ENCODE measurements at regions not wholly inside any gene's neighbourhood (a gene's known extent, or its start where the extent isn't known, plus 50 kb on each side); places are given as distances from the start of the nearest gene placed in this dataset.
A peak's percentile ranks its signal among the peaks of the same experiment; 100 is the strongest.

GRCh38 chr5:174191076-174191475, 145.6 kb downstream of the NSG2 start:
- DNase-seq (ENCODE audit: low read depth in 2 of 2): no peak

- DNase-seq (ENCODE audit: low read depth in 2 of 2): no peak
These were observed 146.5 kb downstream of the NSG2 start for GRCh38 chr5:174191850-174192655.

- DNase-seq (ENCODE audit: low read depth in 2 of 2): no peak
These were observed 147.4 kb downstream of the NSG2 start for GRCh38 chr5:174192901-174193300.

GRCh38 chr5:174195517-174195916, 150.0 kb downstream of the NSG2 start:
- no peak for DNase-seq (ENCODE audit: low read depth in 2 of 2)

- no peak for DNase-seq (ENCODE audit: low read depth in 2 of 2)
These were observed 152.4 kb downstream of the NSG2 start for GRCh38 chr5:174197929-174198328.

- no peak for DNase-seq (ENCODE audit: low read depth in 2 of 2)
These were observed 153.0 kb downstream of the NSG2 start for GRCh38 chr5:174198541-174198940.

- DNase-seq (ENCODE audit: low read depth in 2 of 2): no peak
These were observed 157.5 kb downstream of the NSG2 start for GRCh38 chr5:174202996-174203395.

- DNase-seq (ENCODE audit: low read depth in 2 of 2): no peak
These were observed 159.2 kb downstream of the NSG2 start for GRCh38 chr5:174204535-174205313.

- no peak for DNase-seq (ENCODE audit: low read depth in 2 of 2)
These were observed 160.4 kb downstream of the NSG2 start for GRCh38 chr5:174205939-174206338.

GRCh38 chr5:174210596-174211276, 165.2 kb downstream of the NSG2 start:
- no peak for DNase-seq (ENCODE audit: low read depth in 2 of 2)

GRCh38 chr5:174211277-174211626, 165.7 kb downstream of the NSG2 start:
- no peak for DNase-seq (ENCODE audit: low read depth in 2 of 2)

GRCh38 chr5:174217527-174217926, 172.0 kb downstream of the NSG2 start:
- no peak for DNase-seq (ENCODE audit: low read depth in 2 of 2)

GRCh38 chr5:174218162-174218561, 172.7 kb downstream of the NSG2 start:
- no peak for DNase-seq (ENCODE audit: low read depth in 2 of 2)

- DNase-seq (ENCODE audit: low read depth in 2 of 2): no peak
These were observed 174.9 kb downstream of the NSG2 start for GRCh38 chr5:174220417-174220816.

GRCh38 chr5:174221436-174221835, 175.9 kb downstream of the NSG2 start:
- no peak for DNase-seq (ENCODE audit: low read depth in 2 of 2)

GRCh38 chr5:174221946-174222345, 176.4 kb downstream of the NSG2 start:
- DNase-seq (ENCODE audit: low read depth in 2 of 2): no peak

GRCh38 chr5:174222891-174223290, 177.4 kb downstream of the NSG2 start:
- no peak for DNase-seq (ENCODE audit: low read depth in 2 of 2)

- DNase-seq (ENCODE audit: low read depth in 2 of 2): no peak
These were observed 177.8 kb downstream of the NSG2 start for GRCh38 chr5:174223355-174223754.

GRCh38 chr5:174229068-174229467, 183.6 kb downstream of the NSG2 start:
- DNase-seq (ENCODE audit: low read depth in 2 of 2): no peak

GRCh38 chr5:174229514-174230370, 184.2 kb downstream of the NSG2 start:
- peak; percentile 64 to 72 for DNase-seq (ENCODE audit: low read depth in 2 of 2)

GRCh38 chr5:174231956-174232487, 186.5 kb downstream of the NSG2 start:
- DNase-seq (ENCODE audit: low read depth in 2 of 2): peak in 1 of 2 experiments; percentile 52
